BLaER1 treated with 17β-estradiol and CSF1 and Interleukin-3, amounts not matched to agents 10 nM and 100 nM (cell line): ENCODE measurements at regions not wholly inside any gene's neighbourhood (a gene's known extent, or its start where the extent isn't known, plus 50 kb on each side); places are given as distances from the start of the nearest gene placed in this dataset.
A peak's percentile ranks its signal among the peaks of the same experiment; 100 is the strongest.

Experiments
- H3K27ac ChIP-seq, 11 experiments: shearing (Covaris generic); formaldehyde crosslinking; 2 replicates each; pipeline ENCODE4 v1.8.1; 2022
- H3K27me3 ChIP-seq, 11 experiments: shearing (Covaris generic); formaldehyde crosslinking; 2 replicates each; pipeline ENCODE4 v1.8.1; 2022
- H3K36me3 ChIP-seq, 11 experiments: shearing (Covaris generic); formaldehyde crosslinking; 2 replicates each; pipeline ENCODE4 v1.8.1; 2022
- H3K4me1 ChIP-seq, 10 experiments: shearing (Covaris generic); formaldehyde crosslinking; 2 replicates each; pipeline ENCODE4 v1.8.1; 2022
- H3K4me2 ChIP-seq, 11 experiments: shearing (Covaris generic); formaldehyde crosslinking; 2 replicates each; pipeline ENCODE4 v1.8.1; 2022
- H3K4me3 ChIP-seq, 10 experiments: shearing (Covaris generic); formaldehyde crosslinking; 2 replicates each; pipeline ENCODE4 v1.8.1; 2022
- H3K9ac ChIP-seq, 11 experiments: shearing (Covaris generic); formaldehyde crosslinking; 2 replicates each; pipeline ENCODE4 v1.8.1; 2022
- H3K9me3 ChIP-seq, 11 experiments: shearing (Covaris generic); formaldehyde crosslinking; replicated peaks in 1 of 11; 2 replicates each; pipeline ENCODE4 v1.8.1; 2022
- H4K20me1 ChIP-seq, 11 experiments: shearing (Covaris generic); formaldehyde crosslinking; 2 replicates each; pipeline ENCODE4 v1.8.1; 2022
- Cebpa-rat ChIP-seq, 11 experiments: shearing (Covaris generic); IDR thresholded peaks; 2 replicates each; pipeline ENCODE4 v1.8.1; 2022

- peak overlapping the region; percentile 77 to 98 (median 93) for H3K4me2 ChIP-seq
- peak in 2 of 11 experiments; percentile 38 to 58; a peak in 2 of 22 replicates for TF ChIP-seq Cebpa-rat (IDR thresholded peaks at IDR 0.05)
- H3K27me3 ChIP-seq, result no peaks in the 10 kb centered on the region; a peak in 1 of 22 replicates
- H3K9ac ChIP-seq, result peak overlapping the region in 9 of 11 experiments; percentile 76 to 95 (median 92); a peak in 17 of 22 replicates
- peak overlapping the region in 6 of 10 experiments; percentile 60 to 72 (median 64); a peak in 11 of 20 replicates for H3K4me3 ChIP-seq
- H3K36me3 ChIP-seq, result no peaks in the 10 kb centered on the region
- H3K4me1 ChIP-seq, result peaks cover 61 to 71% (median 68%) of the 10 kb centered on the region in 10 experiments
- peaks cover 22 to 61% (median 52%) of the 10 kb centered on the region in 11 experiments; a peak in 21 of 22 replicates for H3K9me3 ChIP-seq
- H3K27ac ChIP-seq, result peak overlapping the region in 9 of 11 experiments; percentile 80 to 93 (median 91); a peak in 17 of 22 replicates
- H4K20me1 ChIP-seq, result no peaks in the 10 kb centered on the region
Observed at GRCh38 chrX:40150503-40150902, 52.7 kb upstream of the BCOR start.

GRCh38 chrX:40149286-40150175 is 51.8 kb upstream of the BCOR start:
- H4K20me1 ChIP-seq, result no peaks in the 10 kb centered on the region
- H3K36me3 ChIP-seq, result no peaks in the 10 kb centered on the region
- H3K9ac ChIP-seq, result peak overlapping the region in 10 of 11 experiments; percentile 47 to 95 (median 92); a peak in 18 of 22 replicates
- TF ChIP-seq Cebpa-rat (IDR thresholded peaks at IDR 0.05), result no peak
- H3K4me1 ChIP-seq, result peaks cover 66 to 74% (median 70%) of the 10 kb centered on the region in 10 experiments
- peak overlapping the region in 10 of 11 experiments; percentile 33 to 93 (median 90); a peak in 19 of 22 replicates for H3K27ac ChIP-seq
- no peaks in the 10 kb centered on the region; a peak in 1 of 22 replicates for H3K27me3 ChIP-seq
- H3K4me3 ChIP-seq, result peak overlapping the region in 8 of 10 experiments; percentile 30 to 65 (median 56); a peak in 13 of 20 replicates
- peaks cover 17 to 59% (median 53%) of the 10 kb centered on the region in 11 experiments; a peak in 19 of 22 replicates for H3K9me3 ChIP-seq
- H3K4me2 ChIP-seq, result peak overlapping the region; percentile 77 to 98 (median 93)

GRCh38 chrX:40148385-40149285 is 50.9 kb upstream of the BCOR start:
- peak in 1 of 11 experiments; percentile 66; a peak in 2 of 22 replicates for TF ChIP-seq Cebpa-rat (IDR thresholded peaks at IDR 0.05)
- H3K4me2 ChIP-seq, result peak overlapping the region; percentile 77 to 98 (median 93)
- H4K20me1 ChIP-seq, result no peaks in the 10 kb centered on the region
- H3K4me1 ChIP-seq, result peaks cover 75 to 82% (median 79%) of the 10 kb centered on the region in 10 experiments
- H3K9me3 ChIP-seq, result peaks cover 17 to 53% (median 46%) of the 10 kb centered on the region in 11 experiments; a peak in 19 of 22 replicates
- H3K9ac ChIP-seq, result peak overlapping the region in 10 of 11 experiments; percentile 47 to 95 (median 92); a peak in 18 of 22 replicates
- H3K27ac ChIP-seq, result peak overlapping the region in 10 of 11 experiments; percentile 33 to 93 (median 90); a peak in 19 of 22 replicates
- peak overlapping the region in 9 of 10 experiments; percentile 3 to 65 (median 50); a peak in 15 of 20 replicates for H3K4me3 ChIP-seq
- H3K36me3 ChIP-seq, result peaks cover 0 to 4% (median 0%) of the 10 kb centered on the region in 11 experiments; a peak in 1 of 22 replicates
- no peaks in the 10 kb centered on the region; a peak in 1 of 22 replicates for H3K27me3 ChIP-seq

- H3K27ac ChIP-seq, result peak overlapping the region in 9 of 11 experiments; percentile 80 to 93 (median 91); a peak in 18 of 22 replicates
- peaks cover 0 to 3% (median 0%) of the 10 kb centered on the region in 11 experiments; a peak in 6 of 22 replicates for H4K20me1 ChIP-seq
- H3K4me2 ChIP-seq, result peak overlapping the region; percentile 77 to 98 (median 93)
- peaks cover 0 to 10% (median 0%) of the 10 kb centered on the region in 11 experiments; a peak in 2 of 22 replicates for H3K36me3 ChIP-seq
- H3K9ac ChIP-seq, result peak overlapping the region in 10 of 11 experiments; percentile 21 to 95 (median 92); a peak in 17 of 22 replicates
- peaks cover 75 to 82% (median 82%) of the 10 kb centered on the region in 10 experiments for H3K4me1 ChIP-seq
- peaks cover 12 to 46% (median 39%) of the 10 kb centered on the region in 11 experiments; a peak in 19 of 22 replicates for H3K9me3 ChIP-seq
- TF ChIP-seq Cebpa-rat (IDR thresholded peaks at IDR 0.05), result no peak
- H3K27me3 ChIP-seq, result peaks cover 0 to 3% (median 0%) of the 10 kb centered on the region in 11 experiments; a peak in 1 of 22 replicates
- peak overlapping the region in 7 of 10 experiments; percentile 50 to 79 (median 73); a peak in 7 of 20 replicates for H3K4me3 ChIP-seq
Observed at GRCh38 chrX:40147971-40148370, 50.2 kb upstream of the BCOR start.
